Uterus (tissue), 3 donors: ENCODE measurements at regions not wholly inside any gene's neighbourhood (a gene's known extent, or its start where the extent isn't known, plus 50 kb on each side); places are given as distances from the start of the nearest gene placed in this dataset.

Experiments
- DNase-seq, 2 donors: peaks; one replicate each; pipeline ENCODE4 v3.0.0-alpha.2; 2019 to 2020
- H3K27ac ChIP-seq, 2 donors: fragments of 200-600 bp; sonication (generic); 1 replicate in 1 of 2; 2 replicates in 1 of 2; pipeline ENCODE4 v1.5.1; 2016 to 2018
- H3K27me3 ChIP-seq, 2 donors: fragments of 200-600 bp; sonication (generic); one replicate each; pipeline ENCODE4 v1.5.1; 2018 to 2019; ENCODE audit warnings: control low read depth in 1 of 2
- H3K36me3 ChIP-seq, 2 donors: fragments of 200-600 bp; sonication (generic); one replicate each; pipeline ENCODE4 v1.5.1; 2019; ENCODE audit warnings: control low read depth in 1 of 2
- H3K4me1 ChIP-seq, 2 donors: fragments of 200-600 bp; sonication (generic); one replicate each; pipeline ENCODE4 v1.5.1; 2018 to 2019; ENCODE audit warnings: control low read depth in 1 of 2
- H3K4me3 ChIP-seq, 2 donors: fragments of 200-600 bp; sonication (generic); 1 replicate in 1 of 2; 2 replicates in 1 of 2; pipeline ENCODE4 v1.5.1; 2018 to 2019; ENCODE audit warnings: mild to moderate bottlenecking in 1 of 2
- H3K9me3 ChIP-seq, 2 donors: fragments of 200-600 bp; sonication (generic); one replicate each; pipeline ENCODE4 v1.5.1; 2019; ENCODE audit warnings: control low read depth in 1 of 2
- CTCF ChIP-seq, 4 experiments: fragments of 200-600 bp in 2 of 4; fragments of 450-650 bp in 2 of 4; sonication (generic) in 2 of 4; IDR thresholded peaks; one replicate each; pipeline ENCODE4 v1.5.1; 2016 to 2019; ENCODE audit warnings: antibody characterized with exemption in 4 of 4, mild to moderate bottlenecking in 2 of 4, moderate library complexity in 1 of 4
- POLR2A ChIP-seq, 2 donors: fragments of 450-650 bp; IDR thresholded peaks; one replicate each; pipeline ENCODE4 v1.6.1; 2016; ENCODE audit warnings: antibody characterized with exemption in 2 of 2, mild to moderate bottlenecking in 1 of 2, moderate library complexity in 1 of 2
- intact Hi-C: fragments of 100-400 bp; cut with DNase I; formaldehyde crosslinking; loops from one replicate; pipeline ENCODE4 v1.15.1; 2023; ENCODE audit warnings: low total_unique reads
- donor health status: DM: yes; HTN: yes; CAD: no.

GRCh38 chr11:10918698-10919097, 60.8 kb upstream of the ZBED5 start:
- no peaks in the 10 kb centered on the region for H3K36me3 ChIP-seq
- no peaks in the 10 kb centered on the region for H3K9me3 ChIP-seq
- intact Hi-C loops, result no loop called here
- no peak for DNase-seq
- H3K27ac ChIP-seq, result no peak overlapping the region
- no peaks in the 10 kb centered on the region for H3K4me1 ChIP-seq
- TF ChIP-seq POLR2A (IDR thresholded peaks at IDR 0.05) (no peak), CTCF (IDR thresholded peaks at IDR 0.05) (no peak)
- H3K4me3 ChIP-seq, result no peak overlapping the region
- H3K27me3 ChIP-seq, result no peaks in the 10 kb centered on the region

- no peak overlapping the region for H3K27ac ChIP-seq
- H3K4me1 ChIP-seq, result no peaks in the 10 kb centered on the region
- no peaks in the 10 kb centered on the region for H3K36me3 ChIP-seq
- no peaks in the 10 kb centered on the region for H3K9me3 ChIP-seq
- no peaks in the 10 kb centered on the region for H3K27me3 ChIP-seq
- intact Hi-C loops, result no loop called here
- no peak for DNase-seq
- TF ChIP-seq CTCF (IDR thresholded peaks at IDR 0.05) (no peak), POLR2A (IDR thresholded peaks at IDR 0.05) (no peak)
- H3K4me3 ChIP-seq, result no peak overlapping the region
Measured at GRCh38 chr11:10918275-10918674, 60.4 kb upstream of the ZBED5 start.

GRCh38 chr11:10917802-10918201, 59.9 kb upstream of the ZBED5 start:
- H3K27me3 ChIP-seq, result no peaks in the 10 kb centered on the region
- H3K27ac ChIP-seq, result no peak overlapping the region
- TF ChIP-seq CTCF (IDR thresholded peaks at IDR 0.05) (no peak), POLR2A (IDR thresholded peaks at IDR 0.05) (no peak)
- no peaks in the 10 kb centered on the region for H3K4me1 ChIP-seq
- no peak overlapping the region for H3K4me3 ChIP-seq
- intact Hi-C loops, result no loop called here
- DNase-seq, result no peak
- H3K36me3 ChIP-seq, result no peaks in the 10 kb centered on the region
- H3K9me3 ChIP-seq, result no peaks in the 10 kb centered on the region

GRCh38 chr11:10916665-10917064, 58.8 kb upstream of the ZBED5 start:
- DNase-seq, result no peak
- Histone ChIP-seq H3K36me3 (no peaks in the 10 kb centered on the region), H3K27ac (no peak overlapping the region), H3K9me3 (no peaks in the 10 kb centered on the region), H3K4me3 (no peak overlapping the region), H3K4me1 (no peaks in the 10 kb centered on the region), H3K27me3 (no peaks in the 10 kb centered on the region)
- intact Hi-C loops, result no loop called here
- TF ChIP-seq POLR2A (IDR thresholded peaks at IDR 0.05), result no peak
- no peak for TF ChIP-seq CTCF (IDR thresholded peaks at IDR 0.05)

GRCh38 chr11:10914050-10914449, 56.2 kb upstream of the ZBED5 start:
- no peak for DNase-seq
- H3K27ac ChIP-seq, result no peak overlapping the region
- no peaks in the 10 kb centered on the region for H3K9me3 ChIP-seq
- no peaks in the 10 kb centered on the region for H3K36me3 ChIP-seq
- TF ChIP-seq POLR2A (IDR thresholded peaks at IDR 0.05), result no peak
- TF ChIP-seq CTCF (IDR thresholded peaks at IDR 0.05), result no peak
- H3K4me1 ChIP-seq, result no peaks in the 10 kb centered on the region
- no peaks in the 10 kb centered on the region for H3K27me3 ChIP-seq
- intact Hi-C loops, result no loop called here
- H3K4me3 ChIP-seq, result no peak overlapping the region
